Cardiac fibroblast (primary cell): ENCODE measurements at regions not wholly inside any gene's neighbourhood (a gene's known extent, or its start where the extent isn't known, plus 50 kb on each side); places are given as distances from the start of the nearest gene placed in this dataset.

Source experiments
- DNase-seq, 2 donors: peaks; one replicate each; pipeline versions ENCODE4 v3.0.0 to v3.0.0-alpha.2; 2010; ENCODE audit warnings: low read depth in 2 of 2
- H3K4me3 ChIP-seq, 2 donors: replicated peaks in 1 of 2; 1 replicate in 1 of 2; 2 replicates in 1 of 2; pipeline ENCODE4 v1.5.1; 2011; ENCODE audit warnings: low read depth in 2 of 2, low read length in 2 of 2, mild to moderate bottlenecking in 2 of 2, moderate library complexity in 1 of 2
- CTCF ChIP-seq: IDR thresholded peaks from one replicate; pipeline ENCODE4 v1.5.1; 2011; ENCODE audit warnings: low read depth, mild to moderate bottlenecking, low read length, inconsistent platforms

DNA sequence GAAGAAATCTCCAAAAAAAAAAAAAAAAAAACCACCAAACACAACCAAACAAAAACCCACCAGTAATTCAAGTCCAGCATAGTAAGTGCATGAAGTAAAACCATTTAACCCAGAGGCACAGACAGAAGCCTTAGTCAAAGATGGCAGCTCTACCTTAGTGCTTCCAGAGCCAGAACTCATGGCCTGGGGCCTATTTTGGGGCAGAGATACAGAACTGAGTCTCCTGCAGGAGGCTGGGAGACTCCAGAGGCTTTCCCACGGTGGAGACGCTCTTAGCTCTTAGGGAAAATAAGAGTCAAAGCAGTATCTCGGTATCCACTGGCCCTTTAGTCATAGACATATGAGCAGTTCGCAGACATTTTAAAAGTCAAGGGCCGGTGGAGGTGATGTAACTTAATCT lies 129.5 kb downstream of the GPX5 start:
- DNase-seq = no peak
- no peak for TF ChIP-seq CTCF
- no peak overlapping the region for H3K4me3 ChIP-seq

DNA sequence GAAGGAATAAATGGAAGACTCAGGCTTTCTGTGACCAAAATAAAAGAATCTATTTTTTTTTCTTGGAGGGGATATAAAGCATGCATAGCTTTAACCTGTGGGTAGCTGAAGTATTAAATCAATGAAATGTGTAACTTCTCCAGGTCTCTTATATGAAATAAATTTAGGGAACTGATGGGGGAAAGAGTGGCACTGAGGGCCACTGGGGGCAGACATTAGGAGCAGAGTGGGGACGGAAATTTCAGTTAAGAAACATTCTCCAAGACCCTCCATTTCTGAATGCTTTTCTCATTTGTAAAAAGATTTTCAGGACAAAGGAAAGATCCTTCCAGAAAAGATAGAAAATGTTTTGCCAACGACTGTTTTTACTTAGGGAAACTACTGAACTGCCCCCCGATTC lies 131.0 kb downstream of the GPX5 start:
- no peak for TF ChIP-seq CTCF
- no peak for DNase-seq
- no peak overlapping the region for H3K4me3 ChIP-seq

DNA sequence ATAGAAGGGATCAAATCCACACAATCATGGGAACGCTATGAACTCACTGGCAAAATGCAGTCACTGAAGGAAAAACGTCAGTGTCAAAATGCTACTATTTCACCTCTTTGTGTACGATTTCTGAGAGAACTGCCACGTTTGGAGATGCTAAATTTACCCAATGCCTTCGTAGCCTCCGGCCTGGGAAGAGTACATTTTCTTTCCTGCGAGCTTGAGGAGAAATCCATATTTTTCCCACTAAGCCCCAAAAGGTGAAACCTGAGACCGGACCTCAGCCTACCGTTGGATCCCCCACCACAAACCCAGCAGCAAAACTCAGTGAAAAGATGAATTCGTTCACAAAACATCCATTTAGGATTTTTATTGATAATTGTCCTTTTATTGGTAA lies 131.7 kb downstream of the GPX5 start:
- DNase-seq = no peak
- peak overlapping the region in 1 of 2 donors; percentile 22 for H3K4me3 ChIP-seq
- no peak for TF ChIP-seq CTCF

- peak; percentile 73 to 81 for DNase-seq
- TF ChIP-seq CTCF = no peak
- H3K4me3 ChIP-seq = peak overlapping the region; percentile 34 to 52
Observed at GRCh38 chr6:28657769-28658465, 132.2 kb downstream of the GPX5 start.

- peak overlapping the region; percentile 34 to 52 for H3K4me3 ChIP-seq
- DNase-seq = peak in 1 of 2 donors; percentile 17
- no peak for TF ChIP-seq CTCF
Observed at GRCh38 chr6:28658475-28659249, 133.0 kb downstream of the GPX5 start.

- peak overlapping the region; percentile 34 to 52 for H3K4me3 ChIP-seq
- no peak for DNase-seq
- TF ChIP-seq CTCF = no peak
Observed at GRCh38 chr6:28659250-28659566, 133.5 kb downstream of the GPX5 start.
